ENCODE measurements at regions not wholly inside any gene's neighbourhood (a gene's known extent, or its start where the extent isn't known, plus 50 kb on each side); places are given as distances from the start of the nearest gene placed in this dataset.
"Not testable (repeated sequence)": the region's sequence is repeated elsewhere in the genome, so short reads cannot be mapped to it uniquely, and the experiment has no call there.

DNA sequence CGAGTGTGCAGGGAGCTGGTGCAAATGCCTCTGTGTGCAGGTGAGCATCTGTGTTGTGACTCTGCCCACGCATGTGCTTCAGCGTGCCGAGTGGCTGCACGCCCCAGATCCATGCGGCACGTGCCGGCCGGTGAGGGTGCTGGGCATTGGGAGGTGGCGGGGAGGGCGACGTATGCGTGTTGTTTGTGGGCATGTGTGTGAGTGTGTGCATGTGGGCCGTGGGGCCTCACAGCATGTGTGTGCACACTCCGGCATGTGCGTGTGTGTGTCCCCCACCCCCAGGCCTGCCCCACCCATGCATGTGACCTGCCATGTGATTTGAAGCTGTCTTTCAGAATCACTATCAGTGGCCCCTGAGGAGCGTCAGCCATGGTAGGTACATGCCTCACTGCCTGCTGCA lies 97.7 kb upstream of the ZSCAN2 start:
- TF ChIP-seq JUND (IDR thresholded peaks at IDR 0.05); CEBPB (IDR thresholded peaks at IDR 0.05; ENCODE audit: low read depth); TCF7L2 (IDR thresholded peaks at IDR 0.05; ENCODE audit: borderline replicate concordance, extremely low read depth, insufficient read depth, insufficient read length); CBX3 (IDR thresholded peaks at IDR 0.05; ENCODE audit: low read depth); POLR2AphosphoS5 (IDR thresholded peaks at IDR 0.05; ENCODE audit: low read depth, low read length); POLR2A (IDR thresholded peaks at IDR 0.05; ENCODE audit: borderline replicate concordance, extremely low read depth, insufficient read depth, insufficient read length); YY1 (IDR thresholded peaks at IDR 0.05; ENCODE audit: extremely low read depth, insufficient replicate concordance, low read depth, low read length): not testable (repeated sequence)
- TF ChIP-seq, protein P1, sequence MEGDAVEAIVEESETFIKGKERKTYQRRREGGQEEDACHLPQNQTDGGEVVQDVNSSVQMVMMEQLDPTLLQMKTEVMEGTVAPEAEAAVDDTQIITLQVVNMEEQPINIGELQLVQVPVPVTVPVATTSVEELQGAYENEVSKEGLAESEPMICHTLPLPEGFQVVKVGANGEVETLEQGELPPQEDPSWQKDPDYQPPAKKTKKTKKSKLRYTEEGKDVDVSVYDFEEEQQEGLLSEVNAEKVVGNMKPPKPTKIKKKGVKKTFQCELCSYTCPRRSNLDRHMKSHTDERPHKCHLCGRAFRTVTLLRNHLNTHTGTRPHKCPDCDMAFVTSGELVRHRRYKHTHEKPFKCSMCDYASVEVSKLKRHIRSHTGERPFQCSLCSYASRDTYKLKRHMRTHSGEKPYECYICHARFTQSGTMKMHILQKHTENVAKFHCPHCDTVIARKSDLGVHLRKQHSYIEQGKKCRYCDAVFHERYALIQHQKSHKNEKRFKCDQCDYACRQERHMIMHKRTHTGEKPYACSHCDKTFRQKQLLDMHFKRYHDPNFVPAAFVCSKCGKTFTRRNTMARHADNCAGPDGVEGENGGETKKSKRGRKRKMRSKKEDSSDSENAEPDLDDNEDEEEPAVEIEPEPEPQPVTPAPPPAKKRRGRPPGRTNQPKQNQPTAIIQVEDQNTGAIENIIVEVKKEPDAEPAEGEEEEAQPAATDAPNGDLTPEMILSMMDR (IDR thresholded peaks at IDR 0.05 in 2 of 3, conservative IDR thresholded peaks at IDR 0.05 in 1 of 3; ENCODE audit: borderline replicate concordance in 1 of 3, insufficient read depth in 1 of 3, low read depth in 2 of 3, low read length in 2 of 3) = not testable (repeated sequence)
- TF ChIP-seq, protein P2, sequence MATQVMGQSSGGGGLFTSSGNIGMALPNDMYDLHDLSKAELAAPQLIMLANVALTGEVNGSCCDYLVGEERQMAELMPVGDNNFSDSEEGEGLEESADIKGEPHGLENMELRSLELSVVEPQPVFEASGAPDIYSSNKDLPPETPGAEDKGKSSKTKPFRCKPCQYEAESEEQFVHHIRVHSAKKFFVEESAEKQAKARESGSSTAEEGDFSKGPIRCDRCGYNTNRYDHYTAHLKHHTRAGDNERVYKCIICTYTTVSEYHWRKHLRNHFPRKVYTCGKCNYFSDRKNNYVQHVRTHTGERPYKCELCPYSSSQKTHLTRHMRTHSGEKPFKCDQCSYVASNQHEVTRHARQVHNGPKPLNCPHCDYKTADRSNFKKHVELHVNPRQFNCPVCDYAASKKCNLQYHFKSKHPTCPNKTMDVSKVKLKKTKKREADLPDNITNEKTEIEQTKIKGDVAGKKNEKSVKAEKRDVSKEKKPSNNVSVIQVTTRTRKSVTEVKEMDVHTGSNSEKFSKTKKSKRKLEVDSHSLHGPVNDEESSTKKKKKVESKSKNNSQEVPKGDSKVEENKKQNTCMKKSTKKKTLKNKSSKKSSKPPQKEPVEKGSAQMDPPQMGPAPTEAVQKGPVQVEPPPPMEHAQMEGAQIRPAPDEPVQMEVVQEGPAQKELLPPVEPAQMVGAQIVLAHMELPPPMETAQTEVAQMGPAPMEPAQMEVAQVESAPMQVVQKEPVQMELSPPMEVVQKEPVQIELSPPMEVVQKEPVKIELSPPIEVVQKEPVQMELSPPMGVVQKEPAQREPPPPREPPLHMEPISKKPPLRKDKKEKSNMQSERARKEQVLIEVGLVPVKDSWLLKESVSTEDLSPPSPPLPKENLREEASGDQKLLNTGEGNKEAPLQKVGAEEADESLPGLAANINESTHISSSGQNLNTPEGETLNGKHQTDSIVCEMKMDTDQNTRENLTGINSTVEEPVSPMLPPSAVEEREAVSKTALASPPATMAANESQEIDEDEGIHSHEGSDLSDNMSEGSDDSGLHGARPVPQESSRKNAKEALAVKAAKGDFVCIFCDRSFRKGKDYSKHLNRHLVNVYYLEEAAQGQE (IDR thresholded peaks at IDR 0.05; ENCODE audit: low read depth) = not testable (repeated sequence)
- TF ChIP-seq, protein P3, sequence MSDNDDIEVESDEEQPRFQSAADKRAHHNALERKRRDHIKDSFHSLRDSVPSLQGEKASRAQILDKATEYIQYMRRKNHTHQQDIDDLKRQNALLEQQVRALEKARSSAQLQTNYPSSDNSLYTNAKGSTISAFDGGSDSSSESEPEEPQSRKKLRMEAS (IDR thresholded peaks at IDR 0.05) = not testable (repeated sequence)
- TF ChIP-seq, protein P4, sequence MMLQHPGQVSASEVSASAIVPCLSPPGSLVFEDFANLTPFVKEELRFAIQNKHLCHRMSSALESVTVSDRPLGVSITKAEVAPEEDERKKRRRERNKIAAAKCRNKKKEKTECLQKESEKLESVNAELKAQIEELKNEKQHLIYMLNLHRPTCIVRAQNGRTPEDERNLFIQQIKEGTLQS (IDR thresholded peaks at IDR 0.05) = not testable (repeated sequence)
